KOPT-K1 (cell line): ENCODE measurements at regions not wholly inside any gene's neighbourhood (a gene's known extent, or its start where the extent isn't known, plus 50 kb on each side); places are given as distances from the start of the nearest gene placed in this dataset.

Experiments
- H3K27ac ChIP-seq: fragments of 200-600 bp; sonication (generic); 2 replicates; pipeline ENCODE4 v1.5.1; 2016; ENCODE audit warnings: antibody characterized with exemption, mild to moderate bottlenecking, low read depth, low read length; ENCODE audit not compliant: poor library complexity, severe bottlenecking
- H3K36me3 ChIP-seq: fragments of 200-600 bp; sonication (generic); 2 replicates; pipeline ENCODE4 v1.5.1; 2017; ENCODE audit warnings: antibody characterized with exemption, mild to moderate bottlenecking, low read length, moderate library complexity; ENCODE audit not compliant: insufficient read depth
- H3K9me3 ChIP-seq: fragments of 200-600 bp; sonication (generic); 2 replicates; pipeline ENCODE4 v1.5.1; 2017; ENCODE audit warnings: antibody characterized with exemption, low read length, mild to moderate bottlenecking; ENCODE audit not compliant: insufficient read depth, poor library complexity, severe bottlenecking

DNA sequence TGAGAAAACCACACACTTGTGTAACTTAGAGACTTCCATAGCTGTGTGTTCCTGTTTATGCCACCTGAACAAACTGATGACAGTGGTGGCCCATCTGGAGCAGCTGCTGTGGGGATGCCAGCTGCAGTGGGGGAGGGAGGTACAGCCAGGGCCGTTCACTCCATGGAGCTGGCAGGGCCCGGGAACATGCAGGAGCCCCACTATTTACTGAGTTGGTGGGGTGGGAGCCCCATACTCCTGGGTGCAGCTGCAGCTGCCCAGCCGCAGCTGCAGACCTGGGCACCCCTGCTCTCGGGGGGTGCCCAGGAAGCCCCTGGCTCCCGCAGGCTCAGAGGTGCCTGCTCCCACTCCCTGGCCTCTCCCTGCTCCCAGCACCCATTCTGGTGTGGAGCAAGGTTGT, 398.6 kb upstream of the RASGEF1B start:
- no peaks in the 10 kb centered on the region for H3K36me3 ChIP-seq
- no peak overlapping the region for H3K27ac ChIP-seq
- H3K9me3 ChIP-seq: peaks cover 18% of the 10 kb centered on the region

DNA sequence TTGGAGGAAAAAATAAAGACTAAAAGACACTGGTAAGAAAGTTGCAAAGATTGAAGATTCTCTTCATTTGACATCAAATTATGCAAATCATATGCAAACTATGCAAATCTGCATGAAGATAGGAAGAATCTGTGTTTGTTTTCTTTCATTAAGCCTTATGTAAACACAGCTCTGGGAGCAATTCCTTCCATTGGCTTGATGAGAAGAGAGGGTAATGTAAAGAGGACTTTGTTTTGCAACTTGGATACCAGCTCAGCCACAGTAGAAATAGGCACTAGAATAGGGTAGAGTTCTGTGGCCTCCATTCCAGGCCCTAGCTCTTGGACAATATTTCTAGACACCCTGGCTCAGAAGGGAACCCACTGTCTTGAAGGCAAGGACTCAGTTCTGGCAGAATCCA, 388.4 kb upstream of the RASGEF1B start:
- no peaks in the 10 kb centered on the region for H3K36me3 ChIP-seq
- H3K9me3 ChIP-seq: peaks cover 9% of the 10 kb centered on the region
- no peak overlapping the region for H3K27ac ChIP-seq

- Histone ChIP-seq H3K9me3 (peaks cover 26% of the 10 kb centered on the region), H3K27ac (no peak overlapping the region), H3K36me3 (no peaks in the 10 kb centered on the region)
Measured at GRCh38 chr4:81854406-81854805, 382.7 kb upstream of the RASGEF1B start.

- Histone ChIP-seq H3K27ac (no peak overlapping the region), H3K36me3 (no peaks in the 10 kb centered on the region), H3K9me3 (peaks cover 26% of the 10 kb centered on the region)
Measured at GRCh38 chr4:81852031-81852715, 380.5 kb upstream of the RASGEF1B start.

DNA sequence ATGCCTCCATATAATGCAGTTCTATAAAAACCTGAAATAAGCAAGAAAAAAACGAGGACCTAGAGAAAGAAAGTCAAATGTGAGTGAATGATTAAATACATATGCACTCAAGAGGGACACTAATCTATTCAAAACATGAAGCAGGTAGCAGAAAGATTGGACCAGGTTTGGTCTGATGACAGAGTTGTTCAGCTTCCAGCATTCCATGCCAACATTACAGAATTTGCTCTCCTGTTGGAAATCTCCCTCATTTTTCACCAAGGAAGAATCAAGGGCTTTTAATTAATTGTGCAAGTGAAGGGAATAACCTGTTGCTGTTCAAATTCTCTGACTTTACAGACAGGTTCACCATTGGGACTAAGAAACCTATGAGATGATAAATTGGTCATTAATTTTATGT, 379.0 kb upstream of the RASGEF1B start:
- Histone ChIP-seq H3K9me3 (peaks cover 24% of the 10 kb centered on the region), H3K27ac (no peak overlapping the region), H3K36me3 (no peaks in the 10 kb centered on the region)

DNA sequence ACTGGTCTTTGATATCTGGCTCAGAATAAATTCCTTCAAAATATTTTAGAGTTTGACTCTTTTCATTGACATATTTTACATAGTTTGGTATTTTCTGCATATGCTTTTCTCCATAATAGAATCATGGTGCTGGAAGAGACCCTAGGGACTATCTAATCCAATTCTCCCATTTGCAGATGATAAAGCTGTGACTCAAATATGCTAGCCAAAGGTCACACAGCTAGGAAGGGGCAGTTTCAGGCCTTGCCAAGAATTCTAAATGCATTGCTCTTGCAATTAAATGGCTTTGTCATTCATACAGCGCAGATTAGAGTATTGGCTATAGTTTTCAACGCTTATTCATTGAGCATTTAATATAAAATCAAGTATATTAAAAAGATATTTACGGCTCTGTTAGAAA, 374.1 kb upstream of the RASGEF1B start:
- Histone ChIP-seq H3K27ac (no peak overlapping the region), H3K9me3 (no peaks in the 10 kb centered on the region), H3K36me3 (no peaks in the 10 kb centered on the region)

DNA sequence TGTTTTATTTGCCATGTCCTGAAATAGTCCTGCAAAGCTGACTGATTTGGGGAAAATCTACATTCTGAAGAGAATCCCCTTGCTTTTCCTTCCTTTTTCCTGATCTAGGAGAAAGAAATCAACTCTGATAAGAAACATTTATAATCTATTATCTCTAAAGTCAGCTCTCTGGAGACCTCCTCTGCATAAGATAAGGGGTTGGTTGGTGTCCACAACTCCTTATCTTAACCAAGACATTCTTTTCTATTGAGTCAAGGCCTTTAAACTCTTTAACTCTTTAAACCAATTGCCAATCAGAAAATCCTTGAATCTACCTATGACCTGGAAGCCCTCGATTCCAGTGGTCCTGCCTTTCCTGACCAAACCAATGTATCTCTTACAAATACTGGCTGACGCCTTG, 373.6 kb upstream of the RASGEF1B start:
- Histone ChIP-seq H3K27ac (no peak overlapping the region), H3K9me3 (no peaks in the 10 kb centered on the region), H3K36me3 (no peaks in the 10 kb centered on the region)

- Histone ChIP-seq H3K36me3 (no peaks in the 10 kb centered on the region), H3K27ac (no peak overlapping the region)
Measured at GRCh38 chr4:81844717-81845116, 373.0 kb upstream of the RASGEF1B start.

DNA sequence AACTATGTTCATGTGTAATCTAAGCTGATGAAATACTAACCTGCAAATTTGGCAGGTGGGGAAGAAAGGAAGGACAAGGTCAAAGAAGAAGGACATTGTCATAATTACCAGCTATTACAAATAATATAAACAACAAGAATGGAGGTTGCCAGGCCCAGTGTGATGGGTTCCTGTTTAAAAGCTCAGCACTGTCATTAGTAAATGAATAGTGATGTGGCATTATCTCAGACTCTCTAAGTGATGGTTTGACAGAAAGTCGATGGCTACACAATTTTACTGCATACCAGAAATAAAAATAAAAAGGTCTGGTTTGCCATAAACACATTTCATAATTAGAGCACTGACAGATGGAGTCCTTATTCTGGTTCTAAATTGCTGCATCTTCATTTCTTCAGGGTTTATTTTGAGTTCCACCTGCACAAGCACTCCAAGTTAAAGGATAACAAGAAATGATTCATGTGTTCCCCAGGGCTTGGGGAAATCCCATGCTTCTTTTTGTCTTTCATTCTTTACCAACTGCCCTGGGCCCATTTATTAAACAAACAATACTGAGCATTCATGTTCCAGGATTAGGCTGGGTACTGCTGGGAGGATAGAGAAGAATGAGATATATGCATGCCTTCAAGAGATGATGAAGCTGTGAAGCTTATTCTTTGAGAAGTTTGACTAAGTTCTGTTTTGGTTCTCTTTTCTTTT, 367.8 kb upstream of the RASGEF1B start:
- Histone ChIP-seq H3K9me3 (no peaks in the 10 kb centered on the region), H3K36me3 (no peaks in the 10 kb centered on the region), H3K27ac (no peak overlapping the region)

More at GRCh38 chr4:81844717-81845116, 373.0 kb upstream of the RASGEF1B start:
- no peaks in the 10 kb centered on the region for H3K9me3 ChIP-seq

DNA sequence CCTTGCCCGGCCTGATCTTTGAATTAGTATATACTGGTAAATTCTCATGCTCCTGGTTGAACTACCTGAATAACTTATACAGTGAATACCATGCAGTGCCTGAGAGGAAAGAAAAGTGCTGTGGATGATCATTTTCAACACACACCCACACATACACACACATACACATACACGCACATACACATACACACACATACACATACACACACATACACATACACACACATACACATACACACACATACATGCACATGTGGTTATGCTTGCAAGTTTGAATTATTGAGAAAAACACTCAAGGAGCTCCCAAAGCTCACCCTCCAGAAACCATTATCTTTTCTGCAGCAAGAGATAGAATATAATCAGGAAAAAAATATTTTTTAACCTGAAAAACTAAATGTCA, 366.9 kb upstream of the RASGEF1B start:
- no peaks in the 10 kb centered on the region for H3K36me3 ChIP-seq
- H3K9me3 ChIP-seq: no peaks in the 10 kb centered on the region
- no peak overlapping the region for H3K27ac ChIP-seq

GRCh38 chr4:81836716-81837115, 365.0 kb upstream of the RASGEF1B start:
- no peaks in the 10 kb centered on the region for H3K36me3 ChIP-seq
- no peaks in the 10 kb centered on the region for H3K9me3 ChIP-seq
- no peak overlapping the region for H3K27ac ChIP-seq

- Histone ChIP-seq H3K27ac (no peak overlapping the region), H3K36me3 (no peaks in the 10 kb centered on the region), H3K9me3 (no peaks in the 10 kb centered on the region)
Measured at GRCh38 chr4:81833576-81833975, 361.9 kb upstream of the RASGEF1B start.

- Histone ChIP-seq H3K9me3 (no peaks in the 10 kb centered on the region), H3K27ac (no peak overlapping the region), H3K36me3 (no peaks in the 10 kb centered on the region)
Measured at GRCh38 chr4:81828991-81829390, 357.3 kb upstream of the RASGEF1B start.

GRCh38 chr4:81827577-81828202, 356.0 kb upstream of the RASGEF1B start:
- no peaks in the 10 kb centered on the region for H3K36me3 ChIP-seq
- H3K9me3 ChIP-seq: no peaks in the 10 kb centered on the region
- no peak overlapping the region for H3K27ac ChIP-seq

DNA sequence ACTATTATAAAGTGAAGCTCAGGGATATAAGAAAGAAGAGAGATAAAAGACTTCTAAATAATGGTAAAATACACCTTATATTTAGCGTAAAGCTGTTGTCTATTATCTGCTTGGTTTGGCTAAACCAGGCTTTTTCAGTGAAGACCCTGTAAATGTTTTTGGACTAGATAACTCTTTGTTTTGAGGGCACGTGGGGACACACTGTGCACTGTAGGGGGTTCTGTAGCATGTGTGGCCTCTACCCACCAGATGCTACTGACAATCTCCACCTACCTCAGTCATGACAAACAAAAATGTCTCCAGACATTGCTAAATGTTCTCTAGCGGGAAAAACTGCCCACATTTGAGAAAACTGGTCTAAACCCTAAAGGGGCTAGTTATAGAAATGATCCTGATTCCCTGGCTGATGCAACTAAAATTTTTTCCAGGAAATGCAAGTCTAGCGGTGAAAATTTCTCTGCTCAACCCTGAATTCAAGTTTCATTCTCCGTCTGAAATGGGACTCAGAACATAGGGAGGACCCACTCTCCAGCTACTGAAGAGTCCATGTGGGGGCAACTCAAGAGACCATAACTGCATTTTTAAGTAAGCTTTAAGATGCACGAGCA, 355.2 kb upstream of the RASGEF1B start:
- Histone ChIP-seq H3K9me3 (no peaks in the 10 kb centered on the region), H3K27ac (no peak overlapping the region), H3K36me3 (no peaks in the 10 kb centered on the region)
